GM10248 (cell line): ENCODE measurements at regions not wholly inside any gene's neighbourhood (a gene's known extent, or its start where the extent isn't known, plus 50 kb on each side); places are given as distances from the start of the nearest gene placed in this dataset.

ENCODE experiments used
- CTCF ChIA-PET: fragments of 300-600 bp; sonication (Branson Sonifier 250); formaldehyde crosslinking; extraction: SDS; loops from one replicate; lab custom pipeline; 2021; ENCODE audit warnings: antibody characterized with exemption; lab: Yijun Ruan, JAX
- POLR2A ChIA-PET: fragments of 350-650 bp; sonication (Branson Sonifier 250); formaldehyde crosslinking; extraction: SDS; loops from one replicate; lab custom pipeline; 2020; ENCODE audit warnings: antibody characterized with exemption; lab: Yijun Ruan, JAX
- DNase-seq: peaks from one replicate; pipeline ENCODE4 v3.0.0; 2012; ENCODE audit errors: extremely low spot score
- TF ChIP-seq, protein P1 (sequence below): IDR thresholded peaks from 2 replicates; pipeline ENCODE4 v1.5.1; 2012; ENCODE audit warnings: mild to moderate bottlenecking, low read depth; ENCODE audit errors: extremely low read depth, missing control alignments, control extremely low read depth

DNA sequence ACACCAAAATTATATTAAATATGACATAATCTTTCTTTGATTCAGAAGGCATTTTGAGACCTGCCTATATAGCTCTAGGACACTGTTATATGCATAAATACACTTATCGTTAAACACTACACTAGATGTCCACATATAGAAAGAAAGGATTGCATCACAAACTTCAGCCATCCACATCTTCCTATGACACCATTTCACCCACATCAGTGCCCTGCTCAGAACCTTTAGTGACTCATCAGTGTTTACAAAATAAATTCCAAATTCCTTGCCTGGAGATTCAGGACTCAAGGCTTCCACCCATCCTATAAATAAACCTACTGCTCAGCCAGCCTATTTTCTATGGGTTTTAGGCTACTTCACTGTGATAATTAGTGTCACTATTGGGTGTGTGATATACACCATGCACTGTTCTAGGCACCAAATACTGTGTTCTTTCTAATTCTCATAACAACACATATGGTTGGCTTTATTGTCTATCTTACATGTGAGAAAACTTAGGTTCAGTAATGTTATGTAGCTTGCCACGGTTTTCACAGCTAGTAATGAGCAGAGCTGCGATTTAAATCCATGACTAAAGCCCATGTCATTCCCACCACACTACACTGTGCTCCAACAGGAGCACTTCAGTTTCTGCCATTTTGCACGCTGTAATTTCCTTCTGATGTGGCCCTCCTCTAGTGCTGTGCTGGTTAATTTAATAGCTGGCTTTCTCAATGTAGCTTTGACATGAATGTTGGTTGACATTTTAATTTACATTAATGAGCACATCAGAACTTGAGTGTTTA is 103.3 kb downstream of the SREK1 start:
- ChIA-PET CTCF (interaction anchor here (1.6 kb wide), 1 partner anchor 59 kb away, joined by 3 read pairs; no protein-coding TSS in a partner anchor), POLR2A (no interaction called here)
- no peak for DNase-seq
- TF ChIP-seq, protein P1, sequence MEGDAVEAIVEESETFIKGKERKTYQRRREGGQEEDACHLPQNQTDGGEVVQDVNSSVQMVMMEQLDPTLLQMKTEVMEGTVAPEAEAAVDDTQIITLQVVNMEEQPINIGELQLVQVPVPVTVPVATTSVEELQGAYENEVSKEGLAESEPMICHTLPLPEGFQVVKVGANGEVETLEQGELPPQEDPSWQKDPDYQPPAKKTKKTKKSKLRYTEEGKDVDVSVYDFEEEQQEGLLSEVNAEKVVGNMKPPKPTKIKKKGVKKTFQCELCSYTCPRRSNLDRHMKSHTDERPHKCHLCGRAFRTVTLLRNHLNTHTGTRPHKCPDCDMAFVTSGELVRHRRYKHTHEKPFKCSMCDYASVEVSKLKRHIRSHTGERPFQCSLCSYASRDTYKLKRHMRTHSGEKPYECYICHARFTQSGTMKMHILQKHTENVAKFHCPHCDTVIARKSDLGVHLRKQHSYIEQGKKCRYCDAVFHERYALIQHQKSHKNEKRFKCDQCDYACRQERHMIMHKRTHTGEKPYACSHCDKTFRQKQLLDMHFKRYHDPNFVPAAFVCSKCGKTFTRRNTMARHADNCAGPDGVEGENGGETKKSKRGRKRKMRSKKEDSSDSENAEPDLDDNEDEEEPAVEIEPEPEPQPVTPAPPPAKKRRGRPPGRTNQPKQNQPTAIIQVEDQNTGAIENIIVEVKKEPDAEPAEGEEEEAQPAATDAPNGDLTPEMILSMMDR = no peak

- POLR2A ChIA-PET = no interaction called here
- TF ChIP-seq, protein P1 = no peak
- CTCF ChIA-PET = interaction anchor here (1.6 kb wide), 1 partner anchor 57 kb away, joined by 3 read pairs; no protein-coding TSS in a partner anchor
- no peak for DNase-seq
Measured at GRCh38 chr5:66248874-66249273, 104.8 kb downstream of the SREK1 start.

GRCh38 chr5:66249920-66250319 is 105.8 kb downstream of the SREK1 start:
- CTCF ChIA-PET = interaction anchor here (1.2 kb wide), 1 partner anchor 16 kb away, joined by 3 read pairs; no protein-coding TSS in a partner anchor

DNA sequence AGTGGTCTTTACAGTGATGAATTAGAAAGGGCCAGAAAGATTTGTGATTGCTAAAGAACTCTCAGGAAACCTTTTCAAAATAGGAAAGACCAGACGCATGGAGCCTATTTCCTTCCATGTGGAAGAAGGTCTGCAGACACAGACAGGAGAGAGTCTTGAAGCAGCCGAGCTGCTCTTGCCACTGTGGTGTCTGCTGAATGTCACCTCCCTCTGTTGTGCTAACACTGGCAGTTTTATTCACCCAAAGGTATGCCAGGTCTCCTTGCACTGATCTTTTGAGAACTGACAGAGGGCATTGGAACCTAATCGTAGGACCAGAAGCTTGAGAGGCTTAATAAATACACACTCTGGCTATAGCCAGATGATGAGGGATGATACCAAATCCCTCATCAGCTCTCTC is 108.7 kb downstream of the SREK1 start:
- TF ChIP-seq, protein P1 = no peak
- ChIA-PET POLR2A (no interaction called here), CTCF (interaction anchor here (2.2 kb wide), 1 partner anchor 53 kb away, joined by 5 read pairs; no protein-coding TSS in a partner anchor)
- no peak for DNase-seq

More at GRCh38 chr5:66249920-66250319, 105.8 kb downstream of the SREK1 start:
- TF ChIP-seq, protein P1 = no peak
- POLR2A ChIA-PET = no interaction called here
- DNase-seq = no peak

DNA sequence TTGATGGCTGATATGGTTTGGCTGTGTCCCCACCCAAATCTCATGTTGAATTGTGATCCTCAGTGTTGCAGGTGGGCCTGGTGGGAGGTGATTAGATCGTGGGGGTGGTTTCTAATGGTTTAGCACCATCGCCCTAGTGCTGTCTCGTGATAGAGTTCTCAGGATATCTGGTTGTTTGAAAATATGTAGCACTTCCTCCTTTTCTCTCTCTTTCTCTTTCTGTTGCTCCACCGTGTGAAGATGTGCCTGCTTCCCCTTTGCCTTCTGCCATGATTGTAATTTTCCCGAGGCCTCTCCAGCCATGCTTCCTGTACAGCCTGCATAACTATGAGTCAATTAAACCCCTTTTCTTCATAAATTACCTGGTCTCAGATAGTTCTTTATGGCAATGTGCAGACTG is 111.6 kb downstream of the SREK1 start:
- no peak for DNase-seq
- ChIA-PET CTCF (no interaction called here), POLR2A (no interaction called here)
- TF ChIP-seq, protein P1 = no peak

DNA sequence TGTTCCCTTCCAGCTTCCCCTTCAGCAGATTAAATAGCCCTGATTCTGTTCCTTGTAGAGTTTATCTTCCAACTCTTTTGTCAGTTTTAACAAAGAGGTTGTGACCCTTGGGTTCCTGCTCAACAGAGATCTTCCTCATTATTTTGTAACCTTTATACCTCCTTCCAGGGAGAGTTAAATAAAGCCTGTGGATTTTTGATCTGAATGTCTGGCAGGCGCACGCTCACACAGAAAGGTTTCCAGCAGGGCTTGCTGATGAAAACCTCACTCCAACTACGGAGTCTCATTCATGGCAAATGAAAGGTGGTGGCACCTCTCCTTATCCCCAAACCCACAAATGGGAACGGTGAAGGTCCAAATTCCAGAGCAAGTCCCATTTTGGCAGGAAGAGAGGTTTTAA is 129.0 kb downstream of the SREK1 start:
- POLR2A ChIA-PET = no interaction called here
- TF ChIP-seq, protein P1 = no peak
- CTCF ChIA-PET = interaction anchor here (3.3 kb wide), 1 partner anchor 33 kb away, joined by 8 read pairs; no protein-coding TSS in a partner anchor
- no peak for DNase-seq
